BLaER1 treated with 17β-estradiol and CSF1 and Interleukin-3, amounts not matched to agents 10 nM and 100 nM (cell line): ENCODE measurements at regions not wholly inside any gene's neighbourhood (a gene's known extent, or its start where the extent isn't known, plus 50 kb on each side); places are given as distances from the start of the nearest gene placed in this dataset.

Experiments
- H3K27ac ChIP-seq, 11 experiments: shearing (Covaris generic); formaldehyde crosslinking; 2 replicates each; pipeline ENCODE4 v1.8.1; 2022
- H3K27me3 ChIP-seq, 11 experiments: shearing (Covaris generic); formaldehyde crosslinking; 2 replicates each; pipeline ENCODE4 v1.8.1; 2022
- H3K36me3 ChIP-seq, 11 experiments: shearing (Covaris generic); formaldehyde crosslinking; 2 replicates each; pipeline ENCODE4 v1.8.1; 2022
- H3K4me1 ChIP-seq, 10 experiments: shearing (Covaris generic); formaldehyde crosslinking; 2 replicates each; pipeline ENCODE4 v1.8.1; 2022
- H3K4me2 ChIP-seq, 11 experiments: shearing (Covaris generic); formaldehyde crosslinking; 2 replicates each; pipeline ENCODE4 v1.8.1; 2022
- H3K4me3 ChIP-seq, 10 experiments: shearing (Covaris generic); formaldehyde crosslinking; 2 replicates each; pipeline ENCODE4 v1.8.1; 2022
- H3K9ac ChIP-seq, 11 experiments: shearing (Covaris generic); formaldehyde crosslinking; 2 replicates each; pipeline ENCODE4 v1.8.1; 2022
- H3K9me3 ChIP-seq, 11 experiments: shearing (Covaris generic); formaldehyde crosslinking; replicated peaks in 1 of 11; 2 replicates each; pipeline ENCODE4 v1.8.1; 2022
- H4K20me1 ChIP-seq, 11 experiments: shearing (Covaris generic); formaldehyde crosslinking; 2 replicates each; pipeline ENCODE4 v1.8.1; 2022
- Cebpa-rat ChIP-seq, 11 experiments: shearing (Covaris generic); IDR thresholded peaks; 2 replicates each; pipeline ENCODE4 v1.8.1; 2022

GRCh38 chr6:71579902-71580301 lies 291.3 kb downstream of the OGFRL1 start:
- Histone ChIP-seq H3K27me3 (no peaks in the 10 kb centered on the region), H3K4me2 (no peak overlapping the region)

GRCh38 chr6:71582820-71583219 lies 294.2 kb downstream of the OGFRL1 start:
- H3K4me1 ChIP-seq: peaks cover 0 to 5% (median 0%) of the 10 kb centered on the region in 10 experiments; a peak in 1 of 20 replicates
- H4K20me1 ChIP-seq: no peaks in the 10 kb centered on the region
- peaks cover 11 to 23% (median 17%) of the 10 kb centered on the region in 11 experiments for H3K9me3 ChIP-seq
- no peak overlapping the region for H3K4me3 ChIP-seq
- no peak overlapping the region for H3K9ac ChIP-seq
- no peak overlapping the region for H3K27ac ChIP-seq
- H3K4me2 ChIP-seq: no peak overlapping the region
- TF ChIP-seq Cebpa-rat (IDR thresholded peaks at IDR 0.05): no peak
- H3K27me3 ChIP-seq: no peaks in the 10 kb centered on the region
- no peaks in the 10 kb centered on the region for H3K36me3 ChIP-seq

More at GRCh38 chr6:71579902-71580301, 291.3 kb downstream of the OGFRL1 start:
- Histone ChIP-seq H3K9me3 (peaks cover 4 to 10% (median 9%) of the 10 kb centered on the region in 11 experiments; a peak in 20 of 22 replicates), H3K27ac (no peak overlapping the region), H4K20me1 (no peaks in the 10 kb centered on the region), H3K4me1 (peaks cover 0 to 5% (median 0%) of the 10 kb centered on the region in 10 experiments; a peak in 1 of 20 replicates), H3K4me3 (no peak overlapping the region), H3K9ac (no peak overlapping the region), H3K36me3 (no peaks in the 10 kb centered on the region)
- no peak for TF ChIP-seq Cebpa-rat (IDR thresholded peaks at IDR 0.05)

GRCh38 chr6:71584712-71585436 lies 296.3 kb downstream of the OGFRL1 start:
- Histone ChIP-seq H3K4me1 (peaks cover 0 to 5% (median 0%) of the 10 kb centered on the region in 10 experiments; a peak in 1 of 20 replicates), H3K4me3 (no peak overlapping the region), H3K27me3 (no peaks in the 10 kb centered on the region), H4K20me1 (no peaks in the 10 kb centered on the region), H3K9ac (no peak overlapping the region), H3K27ac (no peak overlapping the region), H3K4me2 (no peak overlapping the region), H3K36me3 (no peaks in the 10 kb centered on the region), H3K9me3 (peaks cover 11 to 25% (median 24%) of the 10 kb centered on the region in 11 experiments)
- no peak for TF ChIP-seq Cebpa-rat (IDR thresholded peaks at IDR 0.05)

- Histone ChIP-seq H4K20me1 (no peaks in the 10 kb centered on the region), H3K27ac (no peak overlapping the region), H3K27me3 (no peaks in the 10 kb centered on the region), H3K4me1 (peaks cover 0 to 5% (median 0%) of the 10 kb centered on the region in 10 experiments; a peak in 1 of 20 replicates), H3K4me2 (no peak overlapping the region), H3K36me3 (no peaks in the 10 kb centered on the region), H3K4me3 (no peak overlapping the region), H3K9ac (no peak overlapping the region), H3K9me3 (peaks cover 11 to 25% (median 24%) of the 10 kb centered on the region in 11 experiments)
- TF ChIP-seq Cebpa-rat (IDR thresholded peaks at IDR 0.05): no peak
These were observed 296.9 kb downstream of the OGFRL1 start for GRCh38 chr6:71585472-71585871.

GRCh38 chr6:71588490-71588889 lies 297.9 kb upstream of the RIMS1 start:
- H3K27ac ChIP-seq: no peak overlapping the region
- no peak overlapping the region for H3K4me2 ChIP-seq

GRCh38 chr6:71589254-71589653 lies 297.1 kb upstream of the RIMS1 start:
- H3K27me3 ChIP-seq: no peaks in the 10 kb centered on the region
- H3K9ac ChIP-seq: no peak overlapping the region
- no peak overlapping the region for H3K4me3 ChIP-seq
- H3K36me3 ChIP-seq: no peaks in the 10 kb centered on the region
- H3K9me3 ChIP-seq: peaks cover 11 to 23% (median 22%) of the 10 kb centered on the region in 11 experiments
- H3K27ac ChIP-seq: no peak overlapping the region
- H3K4me1 ChIP-seq: no peaks in the 10 kb centered on the region
- H4K20me1 ChIP-seq: no peaks in the 10 kb centered on the region
- no peak for TF ChIP-seq Cebpa-rat (IDR thresholded peaks at IDR 0.05)
- H3K4me2 ChIP-seq: no peak overlapping the region

More at GRCh38 chr6:71588490-71588889, 297.9 kb upstream of the RIMS1 start:
- H3K4me3 ChIP-seq: no peak overlapping the region
- no peak for TF ChIP-seq Cebpa-rat (IDR thresholded peaks at IDR 0.05)
- peaks cover 11 to 25% (median 24%) of the 10 kb centered on the region in 11 experiments for H3K9me3 ChIP-seq
- H3K4me1 ChIP-seq: no peaks in the 10 kb centered on the region
- H3K9ac ChIP-seq: no peak overlapping the region
- H3K27me3 ChIP-seq: no peaks in the 10 kb centered on the region
- H4K20me1 ChIP-seq: no peaks in the 10 kb centered on the region
- no peaks in the 10 kb centered on the region for H3K36me3 ChIP-seq

- no peaks in the 10 kb centered on the region for H3K36me3 ChIP-seq
- no peaks in the 10 kb centered on the region for H4K20me1 ChIP-seq
- no peak overlapping the region for H3K27ac ChIP-seq
- H3K4me3 ChIP-seq: no peak overlapping the region
- TF ChIP-seq Cebpa-rat (IDR thresholded peaks at IDR 0.05): no peak
- no peak overlapping the region for H3K4me2 ChIP-seq
- peaks cover 0 to 8% (median 6%) of the 10 kb centered on the region in 11 experiments; a peak in 13 of 22 replicates for H3K9me3 ChIP-seq
- peaks cover 0 to 15% (median 0%) of the 10 kb centered on the region in 10 experiments; a peak in 1 of 20 replicates for H3K4me1 ChIP-seq
- no peak overlapping the region for H3K9ac ChIP-seq
- H3K27me3 ChIP-seq: no peaks in the 10 kb centered on the region
These were observed 293.7 kb upstream of the RIMS1 start for GRCh38 chr6:71592643-71593042.

- Histone ChIP-seq H3K9me3 (no peaks in the 10 kb centered on the region), H4K20me1 (no peaks in the 10 kb centered on the region), H3K4me1 (peaks cover 0 to 15% (median 0%) of the 10 kb centered on the region in 10 experiments; a peak in 1 of 20 replicates), H3K27me3 (no peaks in the 10 kb centered on the region), H3K36me3 (no peaks in the 10 kb centered on the region), H3K4me2 (no peak overlapping the region), H3K27ac (no peak overlapping the region), H3K9ac (no peak overlapping the region), H3K4me3 (no peak overlapping the region)
- no peak for TF ChIP-seq Cebpa-rat (IDR thresholded peaks at IDR 0.05)
These were observed 287.0 kb upstream of the RIMS1 start for GRCh38 chr6:71599359-71599758.

GRCh38 chr6:71602385-71603007 lies 283.9 kb upstream of the RIMS1 start:
- Histone ChIP-seq H4K20me1 (no peaks in the 10 kb centered on the region), H3K36me3 (no peaks in the 10 kb centered on the region), H3K27ac (no peak overlapping the region), H3K9me3 (no peaks in the 10 kb centered on the region), H3K4me3 (no peak overlapping the region), H3K4me1 (0 out of 20 replicates have a peak, but pooled peaks cover 0 to 6% (median 0%) of the 10 kb centered on the region in 10 experiments), H3K9ac (no peak overlapping the region), H3K27me3 (no peaks in the 10 kb centered on the region), H3K4me2 (no peak overlapping the region)
- no peak for TF ChIP-seq Cebpa-rat (IDR thresholded peaks at IDR 0.05)
